ENCODE measurements at regions not wholly inside any gene's neighbourhood (a gene's known extent, or its start where the extent isn't known, plus 50 kb on each side); places are given as distances from the start of the nearest gene placed in this dataset.

DNA sequence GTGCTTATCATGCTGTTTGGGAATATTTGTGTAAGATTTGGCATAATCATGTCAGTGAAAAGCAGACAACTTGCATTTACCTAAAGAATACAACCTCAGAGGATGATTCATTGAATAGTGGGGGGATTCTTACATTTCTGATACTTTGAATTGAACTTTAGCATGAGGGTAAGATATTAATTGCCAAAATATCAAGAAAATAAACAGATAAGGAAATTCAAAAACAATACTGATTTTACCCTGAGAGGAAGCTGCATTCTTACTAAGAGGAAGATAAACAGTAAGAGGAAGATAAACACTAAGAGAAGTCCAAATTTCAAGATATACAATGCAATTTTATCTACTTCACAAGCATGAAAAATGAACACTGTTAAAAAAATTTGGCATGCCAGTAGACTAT lies 2564.3 kb upstream of the PCDH20 start:
- no peak for DNase-seq (ENCODE audit: low read depth in 2 of 2)

DNA sequence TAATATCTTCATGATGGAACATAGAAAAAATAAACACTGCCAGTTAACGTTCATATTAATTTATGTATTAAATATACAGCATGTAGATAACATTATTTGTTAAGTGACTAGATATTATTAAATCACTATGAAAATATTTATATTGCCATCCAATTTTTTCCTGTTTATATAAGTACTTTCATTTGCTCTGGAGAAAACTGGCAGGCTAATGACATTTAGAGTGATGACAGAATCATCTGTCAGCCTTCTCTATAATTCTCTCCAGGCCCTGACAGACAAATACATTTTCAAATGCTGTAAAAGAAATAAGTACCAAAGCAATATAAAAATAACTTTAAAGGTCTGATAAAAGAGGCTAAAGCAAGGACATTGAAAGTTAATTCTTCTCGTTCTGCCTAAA lies 2556.7 kb upstream of the PCDH20 start:
- DNase-seq (ENCODE audit: low read depth in 2 of 2): no peak

DNA sequence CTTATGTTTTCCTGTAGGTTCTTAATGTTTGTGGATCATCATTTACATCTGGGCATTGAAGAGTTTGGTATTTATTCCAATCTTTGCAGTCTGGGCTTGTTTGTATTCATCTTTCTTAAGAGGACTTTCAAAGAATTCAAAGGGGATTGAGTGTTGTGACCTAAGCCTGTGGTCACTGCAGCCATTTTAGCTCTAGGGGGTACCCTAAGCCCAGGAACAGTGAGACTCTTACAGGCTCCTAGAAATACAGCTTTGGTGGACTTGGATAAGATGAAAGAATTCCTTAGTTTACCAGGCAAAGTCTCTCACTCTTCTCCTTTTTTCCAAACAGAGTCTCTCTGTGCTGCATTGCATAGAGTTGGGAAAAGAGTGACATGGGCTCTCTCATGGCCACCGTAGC lies 2539.0 kb upstream of the PCDH20 start:
- no peak for DNase-seq (ENCODE audit: low read depth in 2 of 2)

DNA sequence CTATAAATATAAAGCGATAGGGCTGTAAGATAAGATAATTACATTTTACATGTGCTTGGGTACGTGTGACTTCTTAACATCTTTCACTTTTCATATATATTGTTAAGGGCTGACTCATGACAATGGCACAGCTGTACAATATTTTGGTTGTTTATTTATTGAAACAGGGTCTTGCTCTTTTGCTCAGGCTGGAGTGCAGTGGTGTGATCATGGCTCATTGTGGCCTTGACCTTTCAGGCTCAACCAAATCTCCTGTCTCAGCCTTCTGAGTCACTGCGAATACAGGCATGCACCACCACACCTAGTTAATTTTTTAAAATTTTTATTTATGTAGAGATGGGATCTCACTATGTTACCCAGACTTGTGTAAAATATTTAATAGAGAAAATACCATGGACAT lies 2532.4 kb upstream of the PCDH20 start:
- DNase-seq (ENCODE audit: low read depth in 2 of 2): no peak

DNA sequence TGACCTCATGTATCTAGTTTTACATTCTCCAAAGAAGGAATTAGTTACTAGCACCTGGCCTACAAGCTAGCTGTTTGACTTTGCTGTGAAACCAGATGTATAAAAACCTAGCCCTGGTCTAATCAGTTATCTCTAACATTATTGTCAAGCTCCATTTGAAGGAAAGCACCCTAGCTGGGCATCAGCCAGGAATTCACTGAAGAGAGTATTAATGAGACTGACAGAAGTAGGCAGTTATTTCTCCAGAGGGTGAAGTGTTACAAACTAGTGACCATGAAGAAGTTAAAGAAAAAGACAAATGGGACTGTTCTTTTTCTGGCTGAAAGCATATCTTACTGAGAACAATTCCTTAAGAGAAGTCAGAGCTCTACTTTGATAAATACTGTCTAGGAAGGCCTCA lies 2529.3 kb upstream of the PCDH20 start:
- no peak for DNase-seq (ENCODE audit: low read depth in 2 of 2)

DNA sequence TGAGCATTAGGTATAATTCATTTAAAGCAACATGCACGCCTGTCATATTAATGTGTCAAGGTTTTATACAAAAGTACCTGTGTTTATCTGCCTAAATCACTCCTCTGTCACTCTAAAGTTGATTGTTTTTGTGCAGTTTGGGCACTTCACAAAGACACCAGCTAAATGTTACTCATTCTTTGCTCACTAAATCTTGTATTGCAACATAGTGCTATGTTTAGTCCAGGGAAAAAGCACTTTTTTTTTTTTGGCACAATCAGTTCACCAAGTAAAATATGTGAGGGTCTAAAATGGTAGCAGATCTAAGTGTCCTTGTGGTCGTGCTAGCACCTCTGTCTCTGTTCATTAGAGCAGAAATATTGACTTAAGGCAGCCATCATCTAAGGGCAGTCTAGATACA lies 2526.7 kb upstream of the PCDH20 start:
- no peak for DNase-seq (ENCODE audit: low read depth in 2 of 2)

DNA sequence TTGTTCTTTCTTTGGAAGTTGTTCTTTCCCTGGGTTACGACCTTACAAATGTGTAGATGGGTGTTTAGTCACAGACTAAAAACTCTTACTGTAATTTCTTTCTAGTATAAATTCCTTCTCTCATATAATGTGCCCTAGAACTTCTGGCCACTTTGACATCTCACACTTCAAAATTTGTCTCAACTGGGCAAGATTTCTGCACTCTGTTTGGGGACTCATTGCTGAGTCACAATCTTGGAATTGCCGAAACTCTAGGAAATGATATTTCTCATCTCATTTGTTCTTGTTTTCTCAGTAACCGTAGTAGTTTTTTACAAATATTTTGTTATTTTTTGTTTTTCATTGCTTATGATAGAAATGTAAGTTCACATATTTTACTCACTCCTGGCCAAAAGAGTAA lies 2523.2 kb upstream of the PCDH20 start:
- no peak for DNase-seq (ENCODE audit: low read depth in 2 of 2)

DNA sequence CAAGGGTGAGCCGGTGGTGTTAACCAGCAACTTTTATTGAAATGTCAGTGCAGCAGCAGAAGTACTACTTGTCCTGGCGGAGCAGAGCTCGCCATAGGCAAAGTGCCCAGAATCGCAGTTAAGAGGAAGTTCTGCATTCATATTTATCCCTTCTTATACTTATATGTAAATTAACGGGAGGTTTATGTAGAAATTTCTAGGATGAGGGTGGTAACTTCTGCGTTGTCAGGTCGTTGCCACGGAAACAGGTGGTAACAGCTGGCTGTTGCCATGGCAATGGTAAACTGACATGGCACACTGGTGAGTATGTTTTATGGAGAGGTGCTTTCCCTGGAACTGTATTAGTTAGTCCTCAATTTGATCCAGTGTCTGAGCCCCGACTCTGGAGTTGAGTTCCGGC lies 2494.9 kb upstream of the PCDH20 start:
- no peak for DNase-seq (ENCODE audit: low read depth in 2 of 2)

DNA sequence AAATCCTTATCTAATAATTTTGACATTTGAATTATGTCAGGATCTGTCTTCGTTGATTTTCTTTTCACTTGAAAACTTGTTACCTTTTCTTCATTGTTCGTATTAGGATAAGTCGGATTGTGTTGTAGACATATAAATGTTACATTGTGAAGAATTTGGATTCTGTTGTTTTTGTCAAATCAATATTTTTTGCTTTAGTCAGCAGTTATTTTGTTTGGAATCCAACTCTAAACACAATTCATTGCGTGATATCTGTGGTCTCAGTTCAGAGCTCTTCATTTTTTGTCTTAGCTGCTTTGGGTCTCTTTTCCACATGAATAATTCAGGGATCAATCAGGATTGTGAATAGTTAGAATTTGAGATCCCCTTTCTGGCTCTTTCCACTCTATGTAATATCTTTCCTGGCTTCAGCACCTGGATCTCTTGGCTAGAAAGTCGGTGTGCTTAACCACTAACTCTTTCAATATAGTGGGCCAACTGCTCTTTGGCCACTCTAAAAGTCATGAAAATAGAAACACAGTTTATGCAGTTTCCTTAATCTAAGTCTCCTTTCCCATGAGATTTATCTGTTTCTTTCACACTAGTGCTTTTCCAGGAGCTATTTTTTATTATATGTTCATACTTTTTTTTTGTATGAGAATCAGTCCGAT lies 2494.2 kb upstream of the PCDH20 start:
- DNase-seq (ENCODE audit: low read depth in 2 of 2): no peak

DNA sequence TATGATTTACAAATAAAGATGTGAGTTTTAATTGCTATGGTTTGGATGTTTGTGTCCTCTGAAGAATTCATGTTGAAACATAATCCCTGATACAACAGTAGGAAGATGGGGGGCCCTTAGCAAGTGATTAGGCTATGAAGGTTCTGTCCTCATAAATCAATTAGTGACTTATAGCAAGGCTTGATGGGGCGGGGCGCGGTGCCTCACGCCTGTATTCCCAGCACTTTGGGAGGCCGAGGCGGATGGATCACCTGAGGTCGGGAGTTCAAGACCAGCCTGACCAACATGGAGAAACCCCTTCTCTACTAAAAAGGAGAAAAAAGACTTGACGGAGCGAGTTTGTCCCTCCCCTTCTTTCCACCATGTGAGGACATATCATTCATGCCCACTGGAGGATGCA lies 2486.5 kb upstream of the PCDH20 start:
- DNase-seq (ENCODE audit: low read depth in 2 of 2): no peak

DNA sequence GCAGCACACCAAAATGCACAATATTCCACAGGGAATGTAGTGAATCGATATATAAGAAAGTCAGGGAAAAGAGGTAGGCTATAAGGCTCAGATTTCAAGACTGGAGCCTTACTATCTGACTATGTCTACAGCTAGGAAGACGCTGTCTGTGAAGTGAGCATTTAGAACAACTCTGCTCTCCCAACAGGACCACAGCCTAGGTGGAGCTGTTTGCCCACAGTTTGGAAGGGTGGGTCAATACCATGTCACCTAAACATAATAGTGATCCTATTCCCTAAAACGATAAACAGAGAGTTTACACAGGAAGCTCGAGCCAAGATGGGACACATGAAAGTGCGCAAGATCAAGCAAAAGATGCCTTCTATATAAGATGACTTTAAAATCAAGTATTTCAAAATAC lies 2486.0 kb upstream of the PCDH20 start:
- no peak for DNase-seq (ENCODE audit: low read depth in 2 of 2)

DNA sequence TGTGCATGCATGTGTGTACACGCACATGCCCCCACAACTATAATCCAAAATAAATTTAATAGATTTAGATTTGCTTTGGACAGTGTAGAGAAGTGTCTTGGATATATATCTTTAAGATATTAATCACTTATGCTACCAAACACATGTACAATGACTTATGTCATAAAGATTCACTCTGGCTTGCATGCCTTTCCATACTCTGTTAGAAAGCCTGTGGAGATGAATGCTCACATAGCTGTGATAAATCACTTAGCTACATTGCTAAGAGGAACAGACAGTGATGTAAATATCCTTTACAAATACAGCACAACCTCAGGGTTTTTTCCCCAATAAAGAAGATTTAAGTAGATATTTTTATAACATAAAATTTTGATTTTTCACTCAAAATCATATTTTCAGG lies 2484.8 kb upstream of the PCDH20 start:
- no peak for DNase-seq (ENCODE audit: low read depth in 2 of 2)

DNA sequence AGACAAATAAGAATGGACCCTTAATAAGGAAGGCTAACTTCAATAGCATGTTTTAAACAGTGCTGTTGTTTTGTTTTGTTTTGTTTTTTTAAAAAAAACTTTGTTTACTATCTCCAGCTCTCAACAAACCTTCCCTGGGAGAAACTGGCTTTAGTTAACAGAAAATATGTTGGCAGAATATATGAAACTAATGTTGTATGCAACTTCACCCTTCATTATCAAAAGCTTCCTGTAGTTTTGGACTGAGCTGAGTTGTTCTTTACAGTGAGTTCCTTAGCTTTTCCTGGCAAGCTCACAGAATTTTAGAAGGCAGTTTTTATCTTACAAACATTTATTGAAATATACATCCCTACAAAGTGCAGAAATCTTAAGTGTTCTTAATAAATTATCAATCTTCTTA lies 2480.7 kb upstream of the PCDH20 start:
- DNase-seq (ENCODE audit: low read depth in 2 of 2): no peak

DNA sequence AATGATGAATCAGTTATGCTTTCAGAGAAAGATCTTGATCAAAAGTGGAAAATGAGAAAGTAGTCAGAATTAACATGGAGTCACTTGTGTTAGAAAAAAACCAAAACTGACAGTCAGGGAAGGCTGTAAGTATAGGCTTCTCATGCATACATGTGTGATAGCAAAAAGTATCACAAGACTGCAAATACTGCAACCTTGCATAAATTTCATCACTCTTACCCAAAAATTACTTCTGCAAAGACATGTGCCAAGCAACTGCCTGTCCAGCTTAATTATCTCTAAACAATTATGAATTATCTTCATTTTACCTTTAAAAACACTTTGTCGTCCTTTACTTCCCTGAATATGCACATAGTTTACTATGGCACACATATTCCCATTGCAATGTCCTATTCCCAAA lies 2466.4 kb upstream of the PCDH20 start:
- DNase-seq (ENCODE audit: low read depth in 2 of 2): no peak

DNA sequence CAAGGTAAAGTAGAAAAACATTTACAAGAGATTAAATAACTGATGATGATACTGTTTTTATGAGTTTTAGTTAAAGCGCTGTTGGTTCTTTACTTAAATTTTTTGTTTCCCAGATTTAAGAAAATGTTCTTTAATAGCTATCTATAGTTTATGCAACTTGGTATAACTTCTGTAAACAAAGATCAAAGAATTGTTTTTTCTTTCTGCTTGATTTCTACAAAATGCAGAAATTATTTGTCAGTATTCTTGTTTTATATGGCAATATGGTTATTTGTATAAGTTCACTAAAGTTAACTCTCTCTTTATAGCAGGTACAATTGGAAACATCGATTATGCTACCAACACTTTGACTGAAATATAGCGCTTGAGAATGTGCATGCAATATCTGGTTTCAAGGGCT lies 2465.1 kb upstream of the PCDH20 start:
- no peak for DNase-seq (ENCODE audit: low read depth in 2 of 2)

DNA sequence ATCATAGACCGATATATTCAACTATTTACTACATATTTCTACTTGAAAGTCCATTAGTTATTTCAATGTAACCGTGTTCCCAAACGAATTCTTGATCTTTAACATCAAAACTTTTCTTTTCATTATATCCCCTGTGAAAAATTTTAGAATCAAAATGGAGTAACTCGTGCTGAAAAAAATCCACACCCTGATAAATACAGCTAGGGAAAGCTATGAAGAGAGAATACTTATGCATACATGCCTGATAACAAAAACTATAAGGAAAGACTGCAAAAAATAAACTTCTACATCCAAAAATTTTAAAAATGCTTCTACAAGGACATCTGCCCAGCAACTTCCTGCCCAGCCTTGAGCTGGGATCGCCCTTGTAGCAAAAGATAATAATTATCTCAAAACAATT lies 2458.3 kb upstream of the PCDH20 start:
- no peak for DNase-seq (ENCODE audit: low read depth in 2 of 2)

DNA sequence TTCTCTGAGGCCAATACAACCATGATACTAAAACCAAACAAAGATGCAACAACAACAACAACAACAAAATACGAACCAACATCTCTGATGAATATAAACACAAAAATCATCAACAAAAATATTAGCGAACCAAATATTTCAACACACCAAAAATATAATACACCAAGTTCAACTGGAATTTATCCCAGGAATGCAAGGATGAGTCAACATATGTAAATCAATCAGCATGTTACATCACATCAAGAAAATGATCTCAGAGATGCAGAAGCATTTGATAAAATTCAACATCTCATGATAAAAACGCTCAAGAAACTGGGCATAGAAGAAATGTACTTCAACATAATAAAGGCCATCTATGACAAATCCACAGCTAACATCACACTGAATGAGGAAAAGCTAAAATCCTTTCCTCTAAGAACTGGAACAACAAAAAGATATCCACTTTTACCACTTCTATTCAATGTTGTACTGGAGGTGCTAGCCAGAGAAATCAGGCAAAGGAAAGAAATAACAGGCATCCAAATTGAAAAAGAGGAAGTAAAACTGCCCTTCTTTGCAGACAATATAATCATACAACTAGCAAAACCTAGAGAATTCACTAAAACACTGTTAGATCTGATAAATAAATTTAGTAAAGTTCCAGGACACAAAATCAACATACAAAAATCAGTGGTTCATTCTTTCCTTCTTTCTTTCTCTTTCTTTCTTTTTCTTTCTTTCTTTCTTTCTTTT lies 2448.7 kb upstream of the PCDH20 start:
- DNase-seq (ENCODE audit: low read depth in 2 of 2): no peak

DNA sequence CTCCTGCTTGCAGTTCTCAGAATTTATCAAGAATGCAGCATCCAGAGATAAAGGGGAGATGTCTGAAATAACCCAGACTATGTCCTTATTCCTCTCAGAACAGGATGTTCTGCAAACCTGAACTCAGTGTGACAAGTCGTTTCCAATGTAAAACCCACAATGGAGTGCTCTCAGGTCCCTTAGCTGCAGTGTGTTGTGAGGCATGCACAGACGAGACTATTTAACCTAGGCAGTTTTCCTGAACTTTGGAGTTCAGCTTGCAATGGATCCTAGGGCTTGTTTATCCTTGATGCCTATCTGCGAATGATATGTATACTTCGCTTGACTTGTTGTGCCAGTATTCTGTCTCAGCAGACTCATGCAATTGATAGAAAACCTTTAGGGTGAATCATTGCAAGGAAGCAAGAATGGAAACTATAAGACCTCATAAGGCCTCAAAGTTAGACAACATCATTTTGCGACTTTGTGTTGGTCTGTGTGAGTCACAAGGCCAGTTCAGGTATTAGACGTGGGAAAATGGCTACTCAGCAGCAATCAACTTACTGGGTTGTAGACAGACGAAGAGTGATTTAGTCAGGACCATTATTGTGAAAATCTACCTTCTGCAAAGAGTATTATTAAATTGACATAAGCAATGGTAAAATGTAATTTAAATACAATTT lies 2439.9 kb upstream of the PCDH20 start:
- DNase-seq (ENCODE audit: low read depth in 2 of 2): no peak

DNA sequence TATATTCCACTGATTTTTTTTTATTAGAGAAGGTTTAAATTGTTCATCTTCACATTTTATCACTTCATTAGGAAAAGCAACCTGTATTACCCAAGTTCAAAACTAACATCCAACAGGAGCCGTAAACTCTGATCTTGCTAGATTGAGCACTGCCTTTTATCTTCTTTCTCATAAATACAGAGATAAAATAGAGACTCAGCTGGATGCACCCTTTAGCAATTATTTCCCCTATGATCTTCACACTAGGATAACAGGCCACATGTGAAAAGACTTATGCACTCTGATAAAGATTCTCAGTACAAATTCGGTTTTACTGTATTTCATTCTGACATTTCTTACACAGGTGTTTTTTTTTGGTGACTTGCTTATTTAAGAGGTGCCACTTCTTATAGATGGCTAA lies 2438.2 kb upstream of the PCDH20 start:
- DNase-seq (ENCODE audit: low read depth in 2 of 2): no peak

DNA sequence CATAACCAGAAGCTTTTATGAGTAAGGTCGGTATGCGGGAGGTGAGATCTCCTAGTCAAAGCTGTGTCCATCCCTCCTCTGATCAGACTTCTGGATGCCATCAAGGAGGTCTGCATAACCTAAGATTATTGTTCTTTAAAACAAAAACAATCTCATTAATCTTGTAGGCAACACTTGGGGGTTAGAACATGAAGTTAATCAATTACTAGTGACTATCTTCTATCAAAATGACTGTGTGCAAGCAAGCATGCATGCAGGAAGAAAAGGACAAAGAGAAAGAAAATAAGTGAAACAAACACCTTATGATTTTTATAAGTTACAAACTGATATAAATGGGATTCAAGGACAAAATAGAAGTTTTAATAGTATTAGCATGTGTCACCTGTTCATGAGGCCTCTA lies 2435.9 kb upstream of the PCDH20 start:
- no peak for DNase-seq (ENCODE audit: low read depth in 2 of 2)

DNA sequence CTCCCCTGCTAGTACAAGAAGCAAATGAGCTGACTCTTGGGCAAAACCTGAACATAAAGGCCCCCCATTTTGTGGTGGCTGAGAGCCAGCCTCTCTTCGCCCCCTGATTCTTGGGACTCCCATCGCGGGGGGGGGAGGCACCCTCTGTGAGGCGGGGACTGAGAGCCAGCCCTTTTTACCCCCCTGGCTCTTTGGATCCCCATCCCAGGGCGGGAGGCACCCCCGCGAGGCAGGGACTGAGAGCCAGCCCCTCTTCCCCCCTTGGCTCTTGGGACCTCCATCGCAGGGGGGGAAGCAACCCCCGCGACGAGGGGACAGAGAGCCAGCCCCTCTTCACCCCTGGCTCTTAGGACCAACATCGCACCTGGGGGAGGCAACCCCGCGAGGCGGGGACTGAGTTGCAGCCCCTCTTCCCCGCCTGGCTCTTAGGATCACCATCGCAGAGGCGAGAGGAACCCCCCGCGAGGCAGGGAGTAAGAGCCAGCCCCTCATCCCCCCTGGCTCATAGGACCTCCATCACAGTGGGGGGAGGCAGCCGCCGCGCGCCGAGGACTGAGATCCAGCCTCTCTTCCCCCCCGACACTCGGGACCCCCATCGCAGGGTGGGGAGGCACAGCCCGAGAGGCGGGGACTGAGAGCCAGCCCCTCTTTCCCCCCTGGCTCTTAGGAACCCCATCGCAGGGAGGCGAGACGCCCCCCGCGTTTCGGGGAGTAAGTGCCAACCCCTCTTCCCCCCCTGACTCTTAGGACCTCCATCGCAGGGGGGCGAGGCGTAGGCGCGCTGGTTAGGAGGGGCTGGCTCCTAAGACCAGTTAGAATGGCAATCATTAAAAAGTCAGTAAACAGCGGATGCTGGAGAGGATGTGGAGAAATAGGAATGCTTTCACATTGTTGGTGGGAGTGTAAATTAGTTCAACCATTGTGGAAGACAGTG lies 2428.4 kb upstream of the PCDH20 start:
- no peak for DNase-seq (ENCODE audit: low read depth in 2 of 2)

DNA sequence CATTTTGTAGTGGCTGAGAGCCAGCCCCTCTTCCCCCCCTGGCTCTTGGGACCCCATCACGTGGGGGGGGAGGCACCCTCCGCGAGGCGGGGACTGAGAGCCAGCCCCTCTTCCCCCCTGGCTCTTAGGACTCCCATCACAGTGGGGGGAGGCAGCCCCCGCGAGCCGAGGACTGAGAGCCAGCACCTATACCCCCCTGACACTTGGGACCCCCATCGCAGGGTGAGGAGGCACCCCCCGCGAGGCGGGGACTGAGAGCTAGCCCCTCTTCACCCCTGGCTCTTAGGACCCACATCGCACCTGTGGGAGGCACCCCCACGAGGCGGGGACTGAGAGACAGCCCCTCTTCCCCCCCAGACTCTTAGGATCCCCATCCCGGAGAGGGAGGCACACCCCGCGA lies 2426.5 kb upstream of the PCDH20 start:
- DNase-seq (ENCODE audit: low read depth in 2 of 2): no peak
